Fibroblast of lung (primary cell): ENCODE measurements at regions not wholly inside any gene's neighbourhood (a gene's known extent, or its start where the extent isn't known, plus 50 kb on each side); places are given as distances from the start of the nearest gene placed in this dataset.

Experiments
- DNase-seq, 2 donors: peaks; one replicate each; pipeline versions ENCODE4 v3.0.0 to v3.0.0-alpha.2; 2010; ENCODE audit warnings: low read depth in 2 of 2
- H2AFZ ChIP-seq: 2 replicates; pipeline ENCODE4 v1.5.1; 2012; ENCODE audit warnings: low read length, control low read depth, inconsistent platforms
- H3K27ac ChIP-seq: 2 replicates; pipeline ENCODE4 v1.5.1; 2011; ENCODE audit warnings: low read length, control low read depth; ENCODE audit not compliant: insufficient read depth
- H3K27me3 ChIP-seq: 2 replicates; pipeline ENCODE4 v1.5.1; 2011; ENCODE audit warnings: mild to moderate bottlenecking, low read length; ENCODE audit not compliant: control insufficient read depth, insufficient read depth
- H3K36me3 ChIP-seq: 2 replicates; pipeline ENCODE4 v1.5.1; 2011; ENCODE audit warnings: low read length; ENCODE audit not compliant: control insufficient read depth, insufficient read depth
- H3K4me1 ChIP-seq: 2 replicates; pipeline ENCODE4 v1.5.1; 2011; ENCODE audit warnings: low read length; ENCODE audit not compliant: control insufficient read depth, insufficient read depth; ENCODE audit errors: extremely low read depth
- H3K4me2 ChIP-seq: 2 replicates; pipeline ENCODE4 v1.5.1; 2011; ENCODE audit warnings: low read length, control low read depth; ENCODE audit not compliant: insufficient read depth; ENCODE audit errors: extremely low read depth
- H3K4me3 ChIP-seq, 4 experiments: fragments of 200-600 bp in 1 of 4; sonication (generic) in 1 of 4; replicated peaks in 1 of 4; 2 replicates each; pipeline ENCODE4 v1.5.1; 2011 to 2016; ENCODE audit warnings: low read length in 4 of 4, low read depth in 3 of 4, mild to moderate bottlenecking in 3 of 4, control low read depth in 2 of 4, inconsistent platforms in 1 of 4, mixed read lengths in 1 of 4; ENCODE audit not compliant: insufficient read depth in 1 of 4; ENCODE audit errors: control extremely low read depth in 1 of 4
- H3K79me2 ChIP-seq: 2 replicates; pipeline ENCODE4 v1.5.1; 2012; ENCODE audit warnings: mild to moderate bottlenecking, low read length, inconsistent platforms; ENCODE audit not compliant: control insufficient read depth, insufficient read depth
- H3K9ac ChIP-seq: 2 replicates; pipeline ENCODE4 v1.5.1; 2011; ENCODE audit warnings: mild to moderate bottlenecking, low read length, control low read depth; ENCODE audit not compliant: insufficient read depth
- H3K9me3 ChIP-seq: 2 replicates; pipeline ENCODE4 v1.5.1; 2012; ENCODE audit warnings: low read depth, low read length; ENCODE audit not compliant: control insufficient read depth, insufficient read depth
- H4K20me1 ChIP-seq: 2 replicates; pipeline ENCODE4 v1.5.1; 2011; ENCODE audit warnings: low read length; ENCODE audit not compliant: control insufficient read depth, insufficient read depth; ENCODE audit errors: extremely low read depth
- EZH2 ChIP-seq: IDR thresholded peaks from 2 replicates; pipeline ENCODE4 v1.5.1; 2012; ENCODE audit warnings: low read length, control low read depth, mild to moderate bottlenecking; ENCODE audit errors: missing control alignments
- TF ChIP-seq, protein P1 (sequence below), 2 donors: IDR thresholded peaks in 1 of 2; conservative IDR thresholded peaks in 1 of 2; 1 replicate in 1 of 2; 2 replicates in 1 of 2; pipeline ENCODE4 v1.5.1; 2011 to 2012; ENCODE audit warnings: low read length in 2 of 2, control low read depth in 1 of 2, inconsistent platforms in 1 of 2, low read depth in 1 of 2, mild to moderate bottlenecking in 1 of 2

DNA sequence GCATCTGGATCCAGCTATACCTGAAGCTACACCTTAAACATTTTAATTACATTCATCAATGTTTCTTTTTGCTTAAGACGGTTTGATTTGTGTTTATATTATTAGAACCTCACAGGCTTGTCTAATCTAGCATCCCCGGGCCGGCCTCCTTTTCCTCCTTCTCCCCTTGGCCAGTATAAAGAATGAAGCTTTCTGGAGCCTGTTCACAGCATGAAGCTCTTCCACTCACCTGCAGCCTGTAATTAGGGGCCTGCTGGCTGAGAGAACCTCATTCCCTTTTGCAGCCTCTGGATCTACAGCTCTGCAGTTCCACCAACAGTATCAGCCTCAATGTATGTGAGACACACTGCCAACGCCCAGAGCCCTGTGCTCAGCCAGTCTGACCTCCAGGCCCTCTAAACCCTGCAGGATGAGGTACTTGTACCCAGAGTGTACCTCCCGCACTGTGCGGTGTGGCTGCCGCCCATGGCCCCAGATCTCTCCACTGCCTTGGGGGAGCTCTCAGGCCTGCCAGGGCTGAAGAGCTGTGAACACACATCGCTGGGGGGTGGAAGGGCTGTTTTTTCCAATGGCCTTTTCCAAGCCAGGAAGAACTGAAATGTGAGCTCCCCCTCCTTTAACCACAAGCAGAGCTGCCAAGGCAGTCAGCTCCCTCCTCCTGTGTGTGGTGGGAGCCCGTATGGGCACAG lies 114.7 kb upstream of the ALDH1A3 start:
- DNase-seq: peak; percentile 78 to 95
- Histone ChIP-seq H3K9me3 (no peaks in the 10 kb centered on the region), H4K20me1 (no peaks in the 10 kb centered on the region), H3K36me3 (no peaks in the 10 kb centered on the region), H3K27me3 (no peaks in the 10 kb centered on the region), H3K27ac (no peak overlapping the region), H3K9ac (no peak overlapping the region), H3K4me1 (peaks cover 3% of the 10 kb centered on the region), H2AFZ (no peak overlapping the region), H3K4me3 (no peak overlapping the region), H3K79me2 (no peaks in the 10 kb centered on the region), H3K4me2 (no peak overlapping the region)
- no peak for TF ChIP-seq EZH2
- TF ChIP-seq, protein P1, sequence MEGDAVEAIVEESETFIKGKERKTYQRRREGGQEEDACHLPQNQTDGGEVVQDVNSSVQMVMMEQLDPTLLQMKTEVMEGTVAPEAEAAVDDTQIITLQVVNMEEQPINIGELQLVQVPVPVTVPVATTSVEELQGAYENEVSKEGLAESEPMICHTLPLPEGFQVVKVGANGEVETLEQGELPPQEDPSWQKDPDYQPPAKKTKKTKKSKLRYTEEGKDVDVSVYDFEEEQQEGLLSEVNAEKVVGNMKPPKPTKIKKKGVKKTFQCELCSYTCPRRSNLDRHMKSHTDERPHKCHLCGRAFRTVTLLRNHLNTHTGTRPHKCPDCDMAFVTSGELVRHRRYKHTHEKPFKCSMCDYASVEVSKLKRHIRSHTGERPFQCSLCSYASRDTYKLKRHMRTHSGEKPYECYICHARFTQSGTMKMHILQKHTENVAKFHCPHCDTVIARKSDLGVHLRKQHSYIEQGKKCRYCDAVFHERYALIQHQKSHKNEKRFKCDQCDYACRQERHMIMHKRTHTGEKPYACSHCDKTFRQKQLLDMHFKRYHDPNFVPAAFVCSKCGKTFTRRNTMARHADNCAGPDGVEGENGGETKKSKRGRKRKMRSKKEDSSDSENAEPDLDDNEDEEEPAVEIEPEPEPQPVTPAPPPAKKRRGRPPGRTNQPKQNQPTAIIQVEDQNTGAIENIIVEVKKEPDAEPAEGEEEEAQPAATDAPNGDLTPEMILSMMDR (conservative IDR thresholded peaks at IDR 0.05 in 1 of 2, IDR thresholded peaks at IDR 0.05 in 1 of 2; ENCODE audit: low read depth in 1 of 2, low read length in 2 of 2): no peak

DNA sequence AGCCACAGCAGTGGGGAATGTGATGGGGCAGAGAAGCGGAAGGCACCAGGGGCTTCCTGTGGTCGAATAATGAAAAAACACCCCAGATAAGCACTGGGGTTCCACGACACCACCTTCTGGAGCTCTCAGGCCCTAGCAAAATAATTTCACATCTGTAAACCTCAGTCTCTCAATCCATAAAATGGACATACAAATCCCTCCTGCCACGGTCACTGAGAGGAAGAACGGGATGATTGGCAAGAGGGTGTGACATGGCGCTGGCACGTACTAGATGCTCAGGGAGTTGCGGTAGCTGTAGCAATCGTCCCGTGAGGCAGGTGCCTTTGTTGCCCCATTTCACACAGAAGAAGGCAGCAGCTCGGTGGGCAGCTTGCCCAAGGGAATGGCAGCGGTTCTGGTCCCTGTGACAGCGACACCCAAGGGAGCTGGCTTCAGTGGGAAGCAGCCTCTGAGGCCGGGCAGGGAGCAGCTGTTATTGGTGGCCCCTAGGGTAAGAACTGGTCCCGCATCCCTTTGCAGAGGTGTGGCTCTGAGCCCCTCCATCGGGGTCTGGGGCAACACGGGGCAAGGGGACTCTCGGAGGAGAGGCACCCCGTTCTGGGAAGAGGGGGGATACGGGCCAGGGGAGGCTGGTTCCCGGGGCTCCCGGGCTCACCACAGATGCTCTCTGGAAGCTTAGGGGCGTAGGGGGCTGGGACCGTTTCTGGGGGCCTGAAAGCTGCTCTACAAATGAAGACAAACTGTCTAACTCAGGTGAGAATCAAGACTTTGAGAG lies 114.0 kb upstream of the ALDH1A3 start:
- Histone ChIP-seq H3K4me2 (no peak overlapping the region), H3K27ac (no peak overlapping the region)

More for the DNA sequence above, 114.0 kb upstream of the ALDH1A3 start:
- no peak overlapping the region for H3K9ac ChIP-seq
- H3K27me3 ChIP-seq: no peaks in the 10 kb centered on the region
- H2AFZ ChIP-seq: no peak overlapping the region
- H3K9me3 ChIP-seq: no peaks in the 10 kb centered on the region
- no peaks in the 10 kb centered on the region for H3K36me3 ChIP-seq
- H4K20me1 ChIP-seq: no peaks in the 10 kb centered on the region
- no peak for TF ChIP-seq EZH2
- TF ChIP-seq, protein P1 (conservative IDR thresholded peaks at IDR 0.05 in 1 of 2, IDR thresholded peaks at IDR 0.05 in 1 of 2; ENCODE audit: low read depth in 1 of 2, low read length in 2 of 2): no peak
- no peak for DNase-seq
- H3K4me3 ChIP-seq: no peak overlapping the region
- no peaks in the 10 kb centered on the region for H3K4me1 ChIP-seq
- no peaks in the 10 kb centered on the region for H3K79me2 ChIP-seq
